Osteocyte (in vitro differentiated cells): ENCODE measurements at regions not wholly inside any gene's neighbourhood (a gene's known extent, or its start where the extent isn't known, plus 50 kb on each side); places are given as distances from the start of the nearest gene placed in this dataset.

ENCODE experiments used
- DNase-seq: peaks from one replicate; pipeline ENCODE4 v3.0.0; 2021; ENCODE audit warnings: mixed read lengths; ENCODE audit not compliant: unreplicated experiment; ENCODE audit errors: extremely low spot score
- H3K27ac Mint-ChIP-seq: one replicate; pipeline ENCODE4 v1.8.0; 2021; ENCODE audit warnings: mild to moderate bottlenecking, mixed read lengths; ENCODE audit not compliant: unreplicated experiment
- H3K27me3 Mint-ChIP-seq: one replicate; pipeline ENCODE4 v1.8.0; 2021; ENCODE audit warnings: mixed read lengths; ENCODE audit not compliant: unreplicated experiment
- H3K36me3 Mint-ChIP-seq: one replicate; pipeline ENCODE4 v1.8.0; 2021; ENCODE audit warnings: mixed read lengths; ENCODE audit not compliant: unreplicated experiment
- H3K4me1 Mint-ChIP-seq: one replicate; pipeline ENCODE4 v1.8.0; 2021; ENCODE audit warnings: mixed read lengths; ENCODE audit not compliant: unreplicated experiment
- H3K4me3 Mint-ChIP-seq: one replicate; pipeline ENCODE4 v1.8.0; 2021; ENCODE audit warnings: mild to moderate bottlenecking, moderate library complexity, mixed read lengths; ENCODE audit not compliant: unreplicated experiment
- H3K9me3 Mint-ChIP-seq: one replicate; pipeline ENCODE4 v1.8.0; 2021; ENCODE audit warnings: mixed read lengths; ENCODE audit not compliant: unreplicated experiment
- CTCF ChIP-seq: fragments of 200-600 bp; sonication (generic); IDR thresholded peaks from 2 replicates; pipeline ENCODE4 v1.5.0; 2021; ENCODE audit warnings: antibody characterized with exemption, mild to moderate bottlenecking, moderate library complexity

GRCh38 chr3:106251160-106251892, 382.5 kb upstream of the CBLB start:
- Mint-ChIP-seq H3K27me3 (no peaks in the 10 kb centered on the region), H3K36me3 (no peaks in the 10 kb centered on the region), H3K4me1 (no peaks in the 10 kb centered on the region), H3K27ac (no peak overlapping the region), H3K4me3 (no peak overlapping the region), H3K9me3 (peaks cover 23% of the 10 kb centered on the region)
- no peak for TF ChIP-seq CTCF
- no peak for DNase-seq

- H3K4me1 Mint-ChIP-seq, result no peaks in the 10 kb centered on the region
- no peak overlapping the region for H3K27ac Mint-ChIP-seq
- no peak for DNase-seq
- no peak for TF ChIP-seq CTCF
- H3K4me3 Mint-ChIP-seq, result no peak overlapping the region
- H3K36me3 Mint-ChIP-seq, result no peaks in the 10 kb centered on the region
- H3K9me3 Mint-ChIP-seq, result peaks cover 14% of the 10 kb centered on the region
- H3K27me3 Mint-ChIP-seq, result no peaks in the 10 kb centered on the region
These were observed 387.0 kb upstream of the CBLB start for GRCh38 chr3:106255870-106256248.

DNA sequence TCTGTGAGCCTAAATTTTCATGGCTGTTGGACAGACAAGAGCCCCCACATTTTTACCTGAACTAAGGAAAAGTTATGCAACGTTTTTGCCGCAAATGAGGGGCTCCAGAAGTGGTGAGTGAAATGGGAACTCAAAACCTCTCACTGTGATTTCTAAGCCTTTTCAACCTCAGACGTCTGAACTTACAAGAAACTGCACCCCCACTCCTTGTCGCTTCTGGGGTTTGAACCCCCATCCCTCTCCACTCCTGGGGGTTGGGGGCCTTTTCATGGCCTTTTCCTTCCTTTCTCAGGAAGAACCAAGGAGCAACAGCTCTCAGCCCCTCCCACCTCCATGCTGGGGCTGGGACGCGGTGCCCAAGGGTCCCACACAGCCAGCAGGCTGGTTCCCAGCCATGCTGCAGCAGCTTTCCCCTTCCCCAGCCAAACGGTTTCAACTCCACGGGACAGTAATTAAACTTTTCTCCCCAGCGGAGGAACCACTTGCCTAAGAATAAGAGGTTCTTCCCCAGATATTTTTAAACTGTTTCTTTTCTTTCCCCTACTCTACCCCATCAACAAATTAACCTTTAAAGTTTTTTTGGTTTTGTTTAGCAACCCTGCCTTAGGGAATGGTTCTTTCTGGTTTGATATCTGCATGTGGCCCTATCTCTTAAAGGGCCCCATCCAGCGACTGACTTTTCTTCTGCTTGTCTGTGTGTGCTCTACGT, 387.6 kb upstream of the CBLB start:
- Mint-ChIP-seq H3K9me3 (peaks cover 14% of the 10 kb centered on the region), H3K27me3 (no peaks in the 10 kb centered on the region), H3K4me1 (peaks cover under 1% of the 10 kb centered on the region), H3K27ac (no peak overlapping the region), H3K36me3 (no peaks in the 10 kb centered on the region), H3K4me3 (no peak overlapping the region)
- no peak for TF ChIP-seq CTCF
- DNase-seq, result no peak

DNA sequence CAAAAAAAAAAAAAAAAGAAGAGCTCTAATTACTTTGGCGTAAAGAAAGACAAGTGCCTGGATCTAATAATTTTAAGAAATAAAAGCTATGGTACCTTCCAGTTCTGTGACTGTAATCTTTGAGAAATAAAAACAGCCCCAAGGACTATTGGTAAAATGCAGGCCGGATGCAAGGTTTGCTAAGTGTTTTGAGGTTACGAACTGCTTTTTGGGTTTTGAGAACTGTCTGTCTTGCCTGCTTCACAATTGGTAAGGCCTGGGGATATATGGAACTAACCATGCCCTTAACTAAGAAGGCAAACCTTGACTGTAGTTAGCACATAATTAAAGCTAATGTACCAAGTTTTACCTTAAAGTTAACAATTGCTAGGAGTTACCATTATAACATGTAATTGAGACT, 388.4 kb upstream of the CBLB start:
- no peaks in the 10 kb centered on the region for H3K27me3 Mint-ChIP-seq
- no peak for TF ChIP-seq CTCF
- no peak overlapping the region for H3K4me3 Mint-ChIP-seq
- H3K36me3 Mint-ChIP-seq, result no peaks in the 10 kb centered on the region
- no peak for DNase-seq
- H3K4me1 Mint-ChIP-seq, result peaks cover 8% of the 10 kb centered on the region
- H3K9me3 Mint-ChIP-seq, result peaks cover 12% of the 10 kb centered on the region
- no peak overlapping the region for H3K27ac Mint-ChIP-seq

GRCh38 chr3:106261396-106261795, 392.6 kb upstream of the CBLB start:
- Mint-ChIP-seq H3K4me3 (no peak overlapping the region), H3K4me1 (peaks cover 18% of the 10 kb centered on the region), H3K36me3 (no peaks in the 10 kb centered on the region), H3K27ac (no peak overlapping the region), H3K27me3 (no peaks in the 10 kb centered on the region), H3K9me3 (peaks cover 4% of the 10 kb centered on the region)
- TF ChIP-seq CTCF, result no peak
- no peak for DNase-seq
